Common myeloid progenitor, CD34-positive (primary cell): ENCODE measurements at regions not wholly inside any gene's neighbourhood (a gene's known extent, or its start where the extent isn't known, plus 50 kb on each side); places are given as distances from the start of the nearest gene placed in this dataset.

Experiments used
- CTCF ChIA-PET: fragments of 350-600 bp; sonication (Branson Sonifier 250); formaldehyde crosslinking; loops from one replicate; lab custom pipeline; 2021; ENCODE audit warnings: antibody characterized with exemption; lab: Charles Lee
- POLR2A ChIA-PET: fragments of 350-600 bp; sonication (Branson Sonifier 250); formaldehyde crosslinking; loops from one replicate; lab custom pipeline; 2021; ENCODE audit warnings: antibody characterized with exemption; lab: Charles Lee
- DNase-seq, 3 donors: peaks; one replicate each; pipeline versions ENCODE4 v3.0.0 to v3.0.0-alpha.2; 2013
- H3K27ac ChIP-seq, 2 experiments: 1 replicate in 1 of 2; 2 replicates in 1 of 2; pipeline ENCODE4 v1.7.0; 2013; ENCODE audit warnings: inconsistent platforms in 2 of 2, low read length in 2 of 2, mild to moderate bottlenecking in 2 of 2, low read depth in 1 of 2, moderate library complexity in 1 of 2; ENCODE audit not compliant: severe bottlenecking in 2 of 2, insufficient read depth in 1 of 2, poor library complexity in 1 of 2
- H3K27me3 ChIP-seq, 5 experiments: replicated peaks in 2 of 5; 1 replicate in 3 of 5; 2 replicates in 2 of 5; pipeline versions ENCODE4 v1.6.1 to v1.7.0; 2013; ENCODE audit warnings: low read length in 4 of 5, mild to moderate bottlenecking in 2 of 5, moderate library complexity in 2 of 5, inconsistent platforms in 1 of 5; ENCODE audit not compliant: insufficient read depth in 5 of 5, control insufficient read depth in 4 of 5
- H3K36me3 ChIP-seq, 4 experiments: 1 replicate in 2 of 4; 2 replicates in 2 of 4; pipeline versions ENCODE4 v1.6.1 to v1.7.0; 2013; ENCODE audit warnings: low read length in 3 of 4, control low read depth in 1 of 4, mild to moderate bottlenecking in 1 of 4; ENCODE audit not compliant: control insufficient read depth in 4 of 4, insufficient read depth in 4 of 4
- H3K4me1 ChIP-seq, 4 experiments: 1 replicate in 3 of 4; 2 replicates in 1 of 4; pipeline versions ENCODE4 v1.6.1 to v1.7.1; 2013; ENCODE audit warnings: low read length in 3 of 4, mild to moderate bottlenecking in 3 of 4, control low read depth in 1 of 4, inconsistent platforms in 1 of 4, moderate library complexity in 1 of 4; ENCODE audit not compliant: control insufficient read depth in 4 of 4, insufficient read depth in 4 of 4; ENCODE audit errors: control extremely low read depth in 1 of 4
- H3K4me3 ChIP-seq, 7 experiments: 1 replicate in 4 of 7; 2 replicates in 3 of 7; pipeline versions ENCODE4 v1.5.1 to v1.7.0; 2013; ENCODE audit warnings: mild to moderate bottlenecking in 7 of 7, low read length in 6 of 7, moderate library complexity in 6 of 7, inconsistent platforms in 2 of 7, low read depth in 2 of 7, control low read depth in 1 of 7; ENCODE audit not compliant: insufficient read depth in 4 of 7, control insufficient read depth in 1 of 7; ENCODE audit errors: extremely low read depth in 1 of 7
- H3K9me3 ChIP-seq, 5 experiments: 1 replicate in 4 of 5; 2 replicates in 1 of 5; pipeline versions ENCODE4 v1.6.1 to v1.7.1; 2013; ENCODE audit warnings: low read length in 4 of 5, mild to moderate bottlenecking in 2 of 5, inconsistent platforms in 1 of 5, low read depth in 1 of 5, moderate library complexity in 1 of 5; ENCODE audit not compliant: control insufficient read depth in 4 of 5, insufficient read depth in 2 of 5; ENCODE audit errors: control extremely low read depth in 1 of 5
- WGBS: methylation state at CpG from one replicate; pipeline ENCODE4 v1.1.5; 2013; ENCODE audit not compliant: insufficient coverage; 5-methylcytosine and 5-hydroxymethylcytosine counted together

DNA sequence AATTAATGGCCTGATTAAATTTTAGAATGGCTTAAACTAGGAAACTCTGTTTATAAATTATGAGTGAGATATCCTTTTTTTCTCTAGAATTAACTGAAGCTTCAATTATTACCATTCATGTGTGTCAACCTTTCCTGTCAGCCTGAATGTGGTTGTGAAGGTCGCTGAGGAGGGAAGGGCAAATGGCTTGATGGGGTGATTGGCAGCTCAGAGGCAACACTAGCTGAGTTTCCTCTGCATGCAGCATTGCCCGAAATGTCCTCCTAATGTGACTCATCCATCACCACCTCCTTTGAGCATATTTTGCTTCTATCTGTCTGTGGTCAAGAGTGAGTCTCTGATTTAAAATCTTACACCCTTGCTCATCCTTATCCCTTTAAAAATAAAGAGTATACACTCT lies 281.9 kb downstream of the TENT4A start:
- H3K4me3 ChIP-seq = no peak overlapping the region
- ChIA-PET CTCF (no interaction called here), POLR2A (no interaction called here)
- H3K27me3 ChIP-seq = peaks cover 0 to 5% (median 0%) of the 10 kb centered on the region in 5 experiments
- H3K36me3 ChIP-seq = no peaks in the 10 kb centered on the region
- H3K9me3 ChIP-seq = no peaks in the 10 kb centered on the region
- H3K27ac ChIP-seq = no peak overlapping the region
- no peaks in the 10 kb centered on the region for H3K4me1 ChIP-seq
- DNase-seq = no peak
- WGBS = no CpG with 5 or more reads among the region's 2 CpGs

DNA sequence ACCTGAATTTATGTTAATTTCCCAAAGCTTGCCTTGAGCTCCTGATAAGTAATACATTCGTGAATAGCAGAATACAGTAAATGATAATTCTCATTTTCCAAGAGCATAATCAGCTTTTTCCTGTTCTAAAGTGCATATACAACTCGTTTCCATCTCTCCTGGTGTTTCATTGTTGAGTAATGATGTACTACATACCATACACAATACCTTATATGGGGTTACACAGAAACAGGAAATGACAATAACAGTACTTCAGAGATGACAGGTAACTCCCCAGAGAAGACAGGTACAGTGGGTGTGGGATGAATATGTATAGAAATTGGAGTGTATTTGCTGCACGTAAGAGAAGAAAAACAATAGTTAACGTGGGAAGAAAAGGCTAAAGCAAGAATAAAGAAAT lies 287.1 kb downstream of the TENT4A start:
- CTCF ChIA-PET = no interaction called here
- POLR2A ChIA-PET = no interaction called here
- Histone ChIP-seq H3K4me1 (no peaks in the 10 kb centered on the region), H3K27me3 (no peaks in the 10 kb centered on the region), H3K27ac (no peak overlapping the region), H3K36me3 (no peaks in the 10 kb centered on the region), H3K4me3 (no peak overlapping the region), H3K9me3 (peaks cover 0 to 2% (median 0%) of the 10 kb centered on the region in 5 experiments)
- no peak for DNase-seq
- WGBS = no CpG with 5 or more reads among the region's 4 CpGs

- DNase-seq = no peak
- CTCF ChIA-PET = no interaction called here
- no peaks in the 10 kb centered on the region for H3K36me3 ChIP-seq
- H3K9me3 ChIP-seq = no peaks in the 10 kb centered on the region
- WGBS = 9% methylated on average over 2 of the region's 6 CpGs
- no peaks in the 10 kb centered on the region for H3K4me1 ChIP-seq
- POLR2A ChIA-PET = no interaction called here
- H3K4me3 ChIP-seq = no peak overlapping the region
- H3K27me3 ChIP-seq = no peaks in the 10 kb centered on the region
- H3K27ac ChIP-seq = no peak overlapping the region
These were observed 297.4 kb downstream of the TENT4A start for GRCh38 chr5:7010591-7010990.

GRCh38 chr5:7012057-7012456 lies 298.8 kb downstream of the TENT4A start:
- no peaks in the 10 kb centered on the region for H3K4me1 ChIP-seq
- ChIA-PET CTCF (no interaction called here), POLR2A (no interaction called here)
- no peak overlapping the region for H3K4me3 ChIP-seq
- DNase-seq = no peak
- no peaks in the 10 kb centered on the region for H3K36me3 ChIP-seq
- WGBS = 80% methylated on average over 1 of the region's 2 CpGs
- no peaks in the 10 kb centered on the region for H3K9me3 ChIP-seq
- no peak overlapping the region for H3K27ac ChIP-seq
- no peaks in the 10 kb centered on the region for H3K27me3 ChIP-seq

GRCh38 chr5:7014611-7015010 lies 301.4 kb downstream of the TENT4A start:
- Histone ChIP-seq H3K4me3 (no peak overlapping the region), H3K36me3 (no peaks in the 10 kb centered on the region), H3K9me3 (no peaks in the 10 kb centered on the region), H3K27me3 (no peaks in the 10 kb centered on the region), H3K4me1 (no peaks in the 10 kb centered on the region), H3K27ac (no peak overlapping the region)
- ChIA-PET CTCF (no interaction called here), POLR2A (no interaction called here)
- DNase-seq = no peak
- no CpG with 5 or more reads among the region's 2 CpGs for WGBS

DNA sequence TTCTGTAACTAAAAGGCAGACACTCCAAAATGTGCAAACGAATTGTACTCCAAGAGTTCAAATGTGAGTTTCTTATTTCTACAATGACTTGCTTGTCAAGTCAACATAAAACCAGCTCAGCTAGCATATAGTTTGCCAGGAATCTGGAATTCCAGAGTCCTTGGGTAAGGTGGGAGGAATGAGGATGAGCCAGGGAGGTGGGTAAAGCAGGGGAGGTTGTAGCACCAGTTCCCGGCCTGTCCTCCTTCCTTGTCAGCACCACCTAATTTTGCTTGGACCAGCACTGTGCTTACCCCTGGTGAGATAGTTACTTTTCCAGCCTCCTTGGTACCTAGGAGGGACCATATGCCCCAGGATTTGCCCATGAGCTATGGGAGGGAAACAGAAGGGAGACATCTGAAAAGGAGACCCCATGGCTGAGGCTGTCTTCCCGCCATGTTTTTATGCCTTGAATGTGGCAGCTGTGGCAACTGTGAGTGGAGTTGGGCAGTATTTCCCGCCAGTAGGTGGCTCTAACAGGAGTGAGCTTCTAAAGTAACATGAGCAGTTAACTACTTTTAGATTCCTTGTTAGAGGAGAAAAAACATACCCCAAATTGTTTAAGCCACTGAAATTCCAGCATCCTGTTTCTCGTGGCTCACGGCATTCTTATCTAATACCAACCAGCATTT lies 302.5 kb downstream of the TENT4A start:
- WGBS = 76% methylated on average over 3 of the region's 6 CpGs
- ChIA-PET POLR2A (no interaction called here), CTCF (no interaction called here)
- H3K36me3 ChIP-seq = no peaks in the 10 kb centered on the region
- no peak for DNase-seq
- H3K27ac ChIP-seq = no peak overlapping the region
- H3K4me1 ChIP-seq = no peaks in the 10 kb centered on the region
- no peaks in the 10 kb centered on the region for H3K9me3 ChIP-seq
- H3K27me3 ChIP-seq = no peaks in the 10 kb centered on the region
- no peak overlapping the region for H3K4me3 ChIP-seq

- no peak overlapping the region for H3K4me3 ChIP-seq
- no peak for DNase-seq
- no peaks in the 10 kb centered on the region for H3K4me1 ChIP-seq
- ChIA-PET CTCF (no interaction called here), POLR2A (no interaction called here)
- no peaks in the 10 kb centered on the region for H3K36me3 ChIP-seq
- 86% methylated on average over 6 of the region's 10 CpGs for WGBS
- peaks cover 0 to 11% (median 7%) of the 10 kb centered on the region in 5 experiments for H3K9me3 ChIP-seq
- no peaks in the 10 kb centered on the region for H3K27me3 ChIP-seq
- no peak overlapping the region for H3K27ac ChIP-seq
These were observed 303.9 kb downstream of the TENT4A start for GRCh38 chr5:7016999-7017747.
